Hepatic stellate cell (primary cell): ENCODE measurements at regions not wholly inside any gene's neighbourhood (a gene's known extent, or its start where the extent isn't known, plus 50 kb on each side); places are given as distances from the start of the nearest gene placed in this dataset.
"Not testable (repeated sequence)": the region's sequence is repeated elsewhere in the genome, so short reads cannot be mapped to it uniquely, and the experiment has no call there.

Experiments
- DNase-seq: peaks from one replicate; pipeline ENCODE4 v3.0.0; 2011; ENCODE audit warnings: low spot score

GRCh38 chr12:47348206-47348605 lies 268.4 kb upstream of the AMIGO2 start:
- DNase-seq, result no peak

GRCh38 chr12:47346251-47347019 lies 266.7 kb upstream of the AMIGO2 start:
- no peak for DNase-seq

DNA sequence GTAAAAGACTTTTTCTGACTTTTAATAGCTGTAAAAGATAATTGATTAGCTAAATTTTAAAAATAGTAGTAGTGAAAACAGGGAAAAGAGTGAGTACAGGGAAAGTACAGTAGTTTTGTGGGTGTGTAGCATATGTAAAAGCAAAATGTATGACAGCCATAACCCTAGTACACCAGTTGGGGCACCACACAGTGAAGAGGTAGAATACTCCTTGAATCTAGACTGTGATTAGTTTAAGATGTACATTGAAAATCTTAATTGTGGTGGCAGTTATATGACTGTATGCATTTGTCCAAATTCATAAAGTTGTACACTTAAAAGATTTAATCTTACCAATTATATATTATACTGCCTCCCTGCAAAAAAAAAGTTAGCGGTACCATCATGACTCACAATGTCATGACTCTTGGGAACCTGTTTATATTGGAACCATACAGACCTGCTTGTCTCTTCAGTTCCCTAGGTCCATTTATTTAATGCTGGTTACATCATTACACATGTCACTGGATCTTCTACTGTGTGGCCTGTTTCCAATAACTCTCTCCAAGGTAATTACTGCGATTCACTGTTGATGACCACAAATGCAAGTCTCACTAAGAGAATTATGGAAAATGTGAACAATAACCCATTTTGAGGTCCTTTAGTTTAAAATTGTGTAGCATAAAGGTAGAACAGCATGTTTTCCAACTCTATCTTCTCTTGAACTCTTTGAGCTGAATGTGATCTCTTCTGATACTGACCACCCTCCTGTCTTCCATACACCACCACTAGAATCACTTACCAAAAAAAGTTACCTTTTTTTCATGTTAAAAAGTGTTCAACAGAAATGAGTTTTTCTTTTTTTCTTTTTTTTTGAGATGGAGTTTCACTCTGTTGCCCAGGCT lies 264.2 kb upstream of the AMIGO2 start:
- DNase-seq, result peak; percentile 30

DNA sequence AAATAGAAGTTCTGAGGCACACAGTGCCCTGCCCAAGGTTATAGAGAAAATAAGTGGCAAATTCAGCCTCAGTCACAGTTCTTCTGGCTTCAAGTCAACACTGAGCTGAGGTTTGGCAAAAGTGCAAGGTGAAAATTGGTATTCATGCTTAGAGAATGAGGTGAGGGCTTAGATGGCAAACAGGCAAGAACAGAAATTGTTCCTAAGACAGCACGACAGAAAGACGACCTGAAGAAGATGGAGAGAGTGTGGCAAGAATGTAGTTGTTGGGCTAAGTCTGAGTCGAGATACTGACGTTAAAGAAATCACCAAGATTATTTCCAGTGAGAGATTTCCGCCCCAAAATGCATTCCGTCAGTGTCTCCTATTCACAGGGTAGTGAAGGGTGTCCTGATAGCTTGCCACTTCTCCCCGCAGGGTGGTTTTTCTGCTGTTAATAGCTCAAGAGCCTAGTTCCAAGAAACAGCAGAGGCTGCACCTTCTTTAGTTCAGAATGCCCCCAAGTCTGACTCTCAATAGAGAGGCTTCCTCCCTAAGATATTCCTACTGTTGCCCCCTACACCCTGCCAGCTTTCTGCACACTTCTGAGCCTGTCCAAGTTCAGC lies 260.8 kb upstream of the AMIGO2 start:
- DNase-seq, result no peak

DNA sequence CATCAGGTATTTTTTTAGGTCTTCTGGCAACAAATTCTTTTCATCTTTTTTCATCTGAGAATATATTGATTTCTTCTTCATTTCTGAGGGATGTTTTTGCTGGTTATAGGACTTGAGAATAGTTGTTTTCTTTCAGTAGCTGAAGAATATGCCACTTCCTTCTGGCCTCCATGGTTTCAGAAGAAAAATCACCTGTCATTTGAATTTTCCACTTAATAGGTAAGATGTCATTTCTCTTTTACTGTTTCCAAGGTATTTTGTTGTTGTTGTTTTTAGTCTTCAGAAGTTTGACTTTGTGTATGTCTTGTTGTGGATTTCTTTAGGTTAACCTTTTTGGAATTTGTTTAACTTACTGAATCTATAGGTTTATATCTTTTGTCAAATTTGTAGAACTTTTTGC lies 257.8 kb upstream of the AMIGO2 start:
- no peak for DNase-seq

- not testable (repeated sequence) for DNase-seq
Observed at GRCh38 chr12:47333271-47333858, 253.6 kb upstream of the AMIGO2 start.

DNA sequence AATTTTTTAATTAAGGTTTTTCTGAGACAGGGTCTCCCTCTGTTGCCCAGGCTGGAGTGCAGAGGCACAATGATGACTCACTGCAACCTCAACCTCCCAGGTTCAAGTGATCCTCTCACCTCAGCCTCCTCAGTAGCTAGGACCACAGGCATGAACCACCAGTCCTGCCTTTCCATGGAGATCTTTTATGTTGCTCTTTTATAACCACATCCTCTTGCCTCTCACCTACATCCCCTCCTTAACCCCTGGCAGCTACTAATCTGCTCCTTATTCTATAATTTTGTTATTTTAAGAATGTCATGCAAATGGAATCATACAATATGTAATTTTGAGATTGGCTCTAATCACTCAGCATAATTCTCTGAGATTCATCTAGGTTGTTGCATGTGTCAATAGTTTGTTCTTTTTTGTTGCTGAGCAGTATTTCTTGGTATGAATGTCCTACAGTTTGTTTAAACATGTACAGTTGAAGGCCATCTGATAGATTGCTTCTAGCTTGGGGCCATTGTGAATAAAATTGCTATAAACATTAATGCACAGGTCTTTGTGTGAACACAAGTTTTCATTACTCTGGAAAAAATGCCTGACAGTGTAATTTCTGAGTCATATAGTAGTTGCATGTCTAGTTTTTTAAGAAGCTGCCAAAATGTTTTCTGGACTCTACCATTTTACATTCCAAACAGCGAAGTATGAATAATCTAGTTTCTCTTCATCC lies 249.2 kb upstream of the AMIGO2 start:
- DNase-seq, result peak; percentile 30

- DNase-seq, result no peak
Observed at GRCh38 chr12:47326190-47326589, 246.4 kb upstream of the AMIGO2 start.

DNA sequence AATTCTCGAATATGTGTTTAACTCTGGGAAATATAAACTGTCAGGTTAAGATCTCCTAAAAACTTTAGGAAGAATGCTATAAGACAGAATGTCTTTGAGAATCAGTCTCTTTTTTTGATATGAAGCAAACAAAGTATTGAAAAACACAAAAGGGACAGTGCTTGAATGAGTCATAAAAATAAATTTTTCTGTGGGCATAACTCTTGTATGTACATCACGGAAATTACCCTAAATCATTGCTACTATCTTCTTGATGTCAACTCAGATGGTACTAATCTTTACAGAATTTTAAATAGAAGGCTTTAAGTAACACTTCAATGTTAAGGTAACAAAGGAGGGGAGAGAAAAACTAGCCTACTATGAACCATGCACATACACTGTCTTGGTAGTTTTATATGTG lies 244.0 kb upstream of the AMIGO2 start:
- no peak for DNase-seq

DNA sequence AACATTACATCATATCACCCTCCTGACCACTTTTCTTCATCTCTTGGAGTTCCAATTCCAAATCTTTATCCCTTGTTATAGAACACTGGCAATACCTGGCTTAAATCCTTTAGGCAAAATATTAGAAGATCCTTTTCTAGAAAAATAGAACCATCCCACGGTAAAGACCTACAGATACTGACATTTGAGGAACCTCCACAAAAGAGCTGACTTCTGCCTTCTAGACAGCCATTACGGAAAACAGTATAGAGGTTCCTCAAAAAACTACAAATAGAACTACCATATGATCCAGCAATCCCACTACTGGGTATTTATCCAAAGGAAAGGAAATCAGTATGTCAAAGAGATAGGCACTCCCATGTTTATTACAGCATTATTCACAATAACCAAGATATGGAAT lies 241.7 kb upstream of the AMIGO2 start:
- no peak for DNase-seq

- no peak for DNase-seq
Observed at GRCh38 chr12:47319746-47320145, 240.0 kb upstream of the AMIGO2 start.

DNA sequence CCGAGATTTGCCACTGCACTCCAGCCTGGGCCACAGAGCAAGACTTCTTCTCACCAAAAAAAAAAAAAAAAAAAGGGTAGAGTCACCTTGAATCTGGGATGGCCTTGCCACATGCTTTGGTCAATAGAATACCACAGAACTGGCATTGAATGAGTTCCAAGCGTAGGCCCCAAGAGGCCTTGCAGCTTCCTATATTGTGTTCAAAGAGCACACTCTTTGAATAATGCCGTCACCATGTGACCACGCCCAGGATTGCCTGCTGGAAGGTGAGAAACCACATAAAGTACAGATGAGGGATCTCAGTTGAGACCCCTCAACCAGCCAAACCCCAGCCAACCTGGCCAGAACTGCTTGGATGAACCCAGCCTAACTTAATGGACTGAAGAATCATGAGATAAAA lies 239.2 kb upstream of the AMIGO2 start:
- DNase-seq, result no peak

GRCh38 chr12:47317175-47317915 lies 237.6 kb upstream of the AMIGO2 start:
- DNase-seq, result no peak

DNA sequence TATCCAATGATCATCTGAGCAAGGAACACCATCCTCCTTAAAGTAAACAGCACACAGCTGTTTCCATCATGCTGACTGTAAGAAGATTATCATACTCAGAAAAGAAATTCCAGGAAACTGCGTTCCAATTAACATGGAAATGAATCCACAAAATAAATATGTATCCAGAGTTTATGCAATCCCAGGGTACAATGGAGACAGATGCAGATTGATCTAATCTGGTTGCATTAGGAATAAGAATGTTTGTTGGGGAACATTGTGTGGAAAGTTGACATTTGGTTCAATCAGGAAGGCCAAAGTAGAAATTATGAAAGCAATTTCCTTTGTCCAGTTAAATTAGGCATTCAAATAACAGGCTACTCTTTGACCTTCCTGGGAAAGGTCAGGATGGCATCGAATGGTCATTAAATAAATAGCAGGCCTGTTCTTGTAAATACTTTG lies 236.9 kb upstream of the AMIGO2 start:
- no peak for DNase-seq

- no peak for DNase-seq
Observed at GRCh38 chr12:47314996-47315395, 235.2 kb upstream of the AMIGO2 start.

- no peak for DNase-seq
Observed at GRCh38 chr12:47312808-47313426, 233.2 kb upstream of the AMIGO2 start.

DNA sequence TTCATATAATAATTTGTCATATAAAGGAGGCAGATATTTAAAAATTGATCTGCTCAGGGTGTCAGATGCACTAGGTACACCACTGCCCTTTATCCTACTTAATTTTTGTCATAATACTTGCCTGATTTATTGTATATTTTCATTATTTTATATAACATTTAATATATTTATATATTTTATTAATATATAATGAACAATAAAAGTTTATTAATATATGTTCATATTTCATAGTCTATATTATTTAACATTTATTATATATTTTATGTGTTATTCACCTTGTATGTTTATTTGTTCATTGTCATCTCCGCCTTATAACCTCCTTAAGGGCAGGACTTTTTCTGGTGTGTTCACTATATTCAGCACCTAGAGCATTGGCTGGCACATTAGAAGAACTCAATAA lies 232.4 kb upstream of the AMIGO2 start:
- no peak for DNase-seq

GRCh38 chr12:47311568-47311967 lies 231.8 kb upstream of the AMIGO2 start:
- no peak for DNase-seq

DNA sequence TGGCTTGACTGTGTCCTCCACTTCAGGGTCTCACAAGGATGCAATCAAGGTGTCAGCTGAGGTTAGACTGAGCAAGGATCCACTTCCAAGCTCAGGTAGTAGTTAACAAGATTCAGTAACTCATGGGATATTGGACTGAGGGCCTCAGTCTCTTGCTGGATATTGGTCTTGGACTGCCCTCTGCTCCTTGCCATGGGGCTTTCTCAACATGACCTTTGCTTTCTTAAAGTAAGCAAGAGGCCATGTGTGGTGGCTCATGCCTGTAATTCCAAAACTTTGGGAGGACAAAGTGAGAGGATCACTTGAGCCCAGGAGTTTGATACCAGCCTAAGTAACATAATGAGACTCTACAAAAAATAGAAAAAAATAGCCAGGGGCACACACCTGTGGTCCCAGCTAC lies 231.3 kb upstream of the AMIGO2 start:
- no peak for DNase-seq

- DNase-seq, result no peak
Observed at GRCh38 chr12:47308672-47309071, 228.9 kb upstream of the AMIGO2 start.
